Neural cell (in vitro differentiated cells): ENCODE measurements at regions not wholly inside any gene's neighbourhood (a gene's known extent, or its start where the extent isn't known, plus 50 kb on each side); places are given as distances from the start of the nearest gene placed in this dataset.

Experiments
- H2AFZ ChIP-seq: fragments of 200-600, 300-800 bp; sonication (generic), shearing (Covaris generic); 2 replicates; pipeline ENCODE4 v1.6.0; 2014; ENCODE audit warnings: low read depth, mild to moderate bottlenecking, antibody characterized with exemption, low read length, moderate library complexity
- H3F3A ChIP-seq: fragments of 200-600 bp; shearing (Covaris generic); 2 replicates; pipeline ENCODE4 v1.6.1; 2016; ENCODE audit warnings: mild to moderate bottlenecking, moderate library complexity, mixed read lengths, antibody characterized with exemption, low read length; ENCODE audit not compliant: insufficient read depth, poor library complexity, severe bottlenecking
- H3K27ac ChIP-seq: fragments of 200-600, 300-800 bp; sonication (generic), shearing (Covaris generic); 2 replicates; pipeline ENCODE4 v1.5.1; 2014; ENCODE audit warnings: mild to moderate bottlenecking, low read length, moderate library complexity
- H3K27me3 ChIP-seq: fragments of 300-800, 200-600 bp; sonication (generic), shearing (Covaris generic); 2 replicates; pipeline ENCODE4 v1.6.0; 2014; ENCODE audit warnings: mild to moderate bottlenecking, low read depth, low read length, moderate library complexity; ENCODE audit not compliant: insufficient read depth
- H3K36me3 ChIP-seq: fragments of 300-800, 200-600 bp; sonication (generic), shearing (Covaris generic); 2 replicates; pipeline ENCODE4 v1.5.1; 2014; ENCODE audit warnings: mild to moderate bottlenecking, antibody characterized with exemption, low read length, moderate library complexity; ENCODE audit not compliant: insufficient read depth
- H3K4me2 ChIP-seq: fragments of 300-800, 200-600 bp; sonication (generic), shearing (Covaris generic); 2 replicates; pipeline ENCODE4 v1.6.0; 2014; ENCODE audit warnings: mild to moderate bottlenecking, low read length
- H3K4me3 ChIP-seq: fragments of 300-800, 200-600 bp; sonication (generic), shearing (Covaris generic); 2 replicates; pipeline ENCODE4 v1.5.1; 2014; ENCODE audit warnings: mild to moderate bottlenecking, low read length, moderate library complexity
- H3K79me2 ChIP-seq: fragments of 200-600 bp; shearing (Covaris generic); replicated peaks from 2 replicates; pipeline ENCODE4 v1.6.0; 2014; ENCODE audit warnings: mild to moderate bottlenecking, low read length, moderate library complexity; ENCODE audit not compliant: insufficient read depth
- H3K9ac ChIP-seq: fragments of 300-800, 200-600 bp; sonication (generic), shearing (Covaris generic); 2 replicates; pipeline ENCODE4 v1.6.1; 2016; ENCODE audit warnings: mild to moderate bottlenecking, low read length, mixed read lengths
- H3K9me2 ChIP-seq: fragments of 200-600 bp; shearing (Covaris generic); 2 replicates; pipeline ENCODE4 v1.6.1; 2016; ENCODE audit warnings: mild to moderate bottlenecking, low read length, mixed read lengths; ENCODE audit not compliant: insufficient read depth
- H3K9me3 ChIP-seq: fragments of 200-600, 300-800 bp; sonication (generic), shearing (Covaris generic); 2 replicates; pipeline ENCODE4 v1.6.1; 2016; ENCODE audit warnings: mild to moderate bottlenecking, mixed run types, low read length, moderate library complexity, mixed read lengths
- H4K20me1 ChIP-seq: fragments of 200-600 bp; shearing (Covaris generic); 2 replicates; pipeline ENCODE4 v1.6.1; 2016; ENCODE audit warnings: mild to moderate bottlenecking, mixed run types; ENCODE audit not compliant: insufficient read depth
- CTCF ChIP-seq: fragments of 450-650 bp; IDR thresholded peaks from 2 replicates; pipeline ENCODE4 v1.5.1; 2014; ENCODE audit warnings: antibody characterized with exemption, mild to moderate bottlenecking, moderate library complexity; ENCODE audit not compliant: poor library complexity, severe bottlenecking
- EP300 ChIP-seq: fragments of 450-650 bp; conservative IDR thresholded peaks from 2 replicates; pipeline ENCODE4 v1.6.1; 2014; ENCODE audit warnings: antibody characterized with exemption, mild to moderate bottlenecking, moderate library complexity; ENCODE audit not compliant: poor library complexity, severe bottlenecking
- EZH2 ChIP-seq: fragments of 200-600, 300-800 bp; shearing (Covaris generic), sonication (generic); IDR thresholded peaks from 2 replicates; pipeline ENCODE4 v1.6.1; 2014; ENCODE audit warnings: antibody characterized with exemption, low read length, borderline replicate concordance, mild to moderate bottlenecking; ENCODE audit not compliant: insufficient read depth, poor library complexity, severe bottlenecking
- POLR2AphosphoS5 ChIP-seq: IDR thresholded peaks from 2 replicates; pipeline ENCODE4 v1.6.1; 2012
- RAD21 ChIP-seq: fragments of 450-650 bp; conservative IDR thresholded peaks from 2 replicates; pipeline ENCODE4 v1.6.1; 2014; ENCODE audit warnings: antibody characterized with exemption, mild to moderate bottlenecking, moderate library complexity
- REST ChIP-seq: IDR thresholded peaks from 2 replicates; pipeline ENCODE4 v1.6.1; 2012; ENCODE audit warnings: borderline replicate concordance
- SMC3 ChIP-seq: fragments of 450-650 bp; conservative IDR thresholded peaks from 2 replicates; pipeline ENCODE4 v1.6.1; 2014; ENCODE audit warnings: antibody characterized with exemption, mild to moderate bottlenecking, moderate library complexity; ENCODE audit not compliant: poor library complexity
- TAF1 ChIP-seq: IDR thresholded peaks from 2 replicates; pipeline ENCODE4 v1.6.1; 2012; ENCODE audit warnings: low read depth

- no peak overlapping the region for H3K4me3 ChIP-seq
- H3K9ac ChIP-seq = no peak overlapping the region
- TF ChIP-seq CTCF = no peak
- no peak for TF ChIP-seq REST
- TF ChIP-seq POLR2AphosphoS5 = no peak
- no peak for TF ChIP-seq SMC3
- TF ChIP-seq TAF1 = no peak
- no peak for TF ChIP-seq EZH2
- TF ChIP-seq EP300 = no peak
- no peaks in the 10 kb centered on the region for H3F3A ChIP-seq
- H4K20me1 ChIP-seq = no peaks in the 10 kb centered on the region
- no peak overlapping the region for H3K4me2 ChIP-seq
- H2AFZ ChIP-seq = no peak overlapping the region
- no peaks in the 10 kb centered on the region for H3K9me2 ChIP-seq
- H3K27ac ChIP-seq = no peak overlapping the region
- no peaks in the 10 kb centered on the region for H3K36me3 ChIP-seq
- no peaks in the 10 kb centered on the region for H3K27me3 ChIP-seq
- H3K79me2 ChIP-seq = no peaks in the 10 kb centered on the region
- H3K9me3 ChIP-seq = peaks cover 2% of the 10 kb centered on the region
Observed at GRCh38 chr22:48941033-48941902, 886.4 kb downstream of the BRD1 start.

GRCh38 chr22:48940266-48941032 lies 887.2 kb downstream of the BRD1 start:
- H3K79me2 ChIP-seq = no peaks in the 10 kb centered on the region
- no peak for TF ChIP-seq CTCF
- TF ChIP-seq RAD21 = no peak
- H3K9me2 ChIP-seq = no peaks in the 10 kb centered on the region
- H3F3A ChIP-seq = no peaks in the 10 kb centered on the region
- no peaks in the 10 kb centered on the region for H4K20me1 ChIP-seq
- no peak overlapping the region for H2AFZ ChIP-seq
- no peak overlapping the region for H3K27ac ChIP-seq
- H3K4me2 ChIP-seq = no peak overlapping the region
- H3K27me3 ChIP-seq = no peaks in the 10 kb centered on the region
- H3K9ac ChIP-seq = no peak overlapping the region
- no peaks in the 10 kb centered on the region for H3K36me3 ChIP-seq
- H3K4me3 ChIP-seq = no peak overlapping the region
- peaks cover 6% of the 10 kb centered on the region for H3K9me3 ChIP-seq
